ENCODE measurements at regions not wholly inside any gene's neighbourhood (a gene's known extent, or its start where the extent isn't known, plus 50 kb on each side); places are given as distances from the start of the nearest gene placed in this dataset.
A peak's percentile ranks its signal among the peaks of the same experiment; 100 is the strongest.

DNA sequence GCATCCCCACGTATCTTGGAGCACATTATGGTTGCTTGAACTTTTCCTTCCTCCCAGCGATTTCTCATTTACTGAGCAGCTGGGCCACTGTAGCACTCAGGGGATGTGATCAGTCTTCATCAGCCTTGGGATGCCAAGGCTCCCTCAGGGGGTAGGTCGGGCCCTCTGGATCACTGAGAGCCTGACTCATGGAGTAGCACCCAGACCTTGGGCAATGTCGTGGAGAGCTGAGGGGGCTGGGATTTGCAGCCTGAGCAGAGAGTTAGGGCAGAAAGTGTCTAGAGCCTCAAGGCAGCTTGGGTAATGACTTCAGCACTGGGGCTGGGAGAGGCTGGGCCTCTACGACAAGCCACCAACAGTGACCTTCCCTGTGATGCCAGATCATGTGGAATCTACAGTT lies 86.5 kb upstream of the CXCL12 start:
- H3K4me3 ChIP-seq (replicated peaks in 1 of 2; ENCODE audit: low read depth in 2 of 2, low read length in 2 of 2), result no peak overlapping the region
- DNase-seq (ENCODE audit: low read depth in 2 of 2), result peak in 1 of 2 donors; percentile 58
- TF ChIP-seq CTCF (IDR thresholded peaks at IDR 0.05; ENCODE audit: low read depth, low read length), result no peak

- no peak overlapping the region for H3K4me3 ChIP-seq (replicated peaks in 1 of 2; ENCODE audit: low read depth in 2 of 2, low read length in 2 of 2)
- no peak for TF ChIP-seq CTCF (IDR thresholded peaks at IDR 0.05; ENCODE audit: low read depth, low read length)
- no peak for DNase-seq (ENCODE audit: low read depth in 2 of 2)
These were observed 88.2 kb upstream of the CXCL12 start for GRCh38 chr10:44473146-44473545.

- peak in 1 of 2 donors; percentile 35 for DNase-seq (ENCODE audit: low read depth in 2 of 2)
- no peak overlapping the region for H3K4me3 ChIP-seq (replicated peaks in 1 of 2; ENCODE audit: low read depth in 2 of 2, low read length in 2 of 2)
- no peak for TF ChIP-seq CTCF (IDR thresholded peaks at IDR 0.05; ENCODE audit: low read depth, low read length)
These were observed 91.6 kb upstream of the CXCL12 start for GRCh38 chr10:44476409-44477045.

GRCh38 chr10:44477046-44477425 lies 92.1 kb upstream of the CXCL12 start:
- H3K4me3 ChIP-seq (replicated peaks in 1 of 2; ENCODE audit: low read depth in 2 of 2, low read length in 2 of 2), result no peak overlapping the region
- no peak for TF ChIP-seq CTCF (IDR thresholded peaks at IDR 0.05; ENCODE audit: low read depth, low read length)
- peak; percentile 82 to 86 for DNase-seq (ENCODE audit: low read depth in 2 of 2)

GRCh38 chr10:44478040-44478439 lies 93.1 kb upstream of the CXCL12 start:
- H3K4me3 ChIP-seq (replicated peaks in 1 of 2; ENCODE audit: low read depth in 2 of 2, low read length in 2 of 2), result no peak overlapping the region
- TF ChIP-seq CTCF (IDR thresholded peaks at IDR 0.05; ENCODE audit: low read depth, low read length), result no peak
- peak; percentile 80 to 85 for DNase-seq (ENCODE audit: low read depth in 2 of 2)

GRCh38 chr10:44478876-44479705 lies 94.2 kb upstream of the CXCL12 start:
- H3K4me3 ChIP-seq (replicated peaks in 1 of 2; ENCODE audit: low read depth in 2 of 2, low read length in 2 of 2), result no peak overlapping the region
- peak in 1 of 2 donors; percentile 76 for DNase-seq (ENCODE audit: low read depth in 2 of 2)
- no peak for TF ChIP-seq CTCF (IDR thresholded peaks at IDR 0.05; ENCODE audit: low read depth, low read length)
